Gastroesophageal sphincter (tissue), 4 donors: ENCODE measurements at regions not wholly inside any gene's neighbourhood (a gene's known extent, or its start where the extent isn't known, plus 50 kb on each side); places are given as distances from the start of the nearest gene placed in this dataset.
"Not testable (repeated sequence)": the region's sequence is repeated elsewhere in the genome, so short reads cannot be mapped to it uniquely, and the experiment has no call there.

Source experiments
- ATAC-seq: fragments of 150-250 bp; one replicate; pipeline ENCODE4 v1.9.1; 2016; ENCODE audit warnings: mild to moderate bottlenecking, moderate library complexity
- H3K27ac ChIP-seq, 4 donors: fragments of 200-600 bp; sonication (generic) in 3 of 4; 1 replicate in 3 of 4; 2 replicates in 1 of 4; pipeline ENCODE4 v1.5.1; 2016 to 2019
- H3K27me3 ChIP-seq: fragments of 200-600 bp; sonication (generic); one replicate; pipeline ENCODE4 v1.5.1; 2019
- H3K36me3 ChIP-seq, 2 donors: fragments of 200-600 bp; sonication (generic); one replicate each; pipeline ENCODE4 v1.5.1; 2019; ENCODE audit warnings: control low read depth in 1 of 2
- H3K4me1 ChIP-seq, 3 donors: fragments of 200-600 bp; sonication (generic); 1 replicate in 2 of 3; 2 replicates in 1 of 3; pipeline ENCODE4 v1.5.1; 2016 to 2019; ENCODE audit warnings: control low read depth in 2 of 3
- H3K4me3 ChIP-seq, 2 donors: fragments of 200-600 bp; sonication (generic); one replicate each; pipeline ENCODE4 v1.5.1; 2019; ENCODE audit warnings: mild to moderate bottlenecking in 1 of 2, moderate library complexity in 1 of 2
- H3K9me3 ChIP-seq, 3 donors: fragments of 200-600 bp; sonication (generic); one replicate each; pipeline ENCODE4 v1.5.1; 2017 to 2019; ENCODE audit warnings: control low read depth in 2 of 3
- EP300 ChIP-seq: sonication (generic); formaldehyde crosslinking; IDR thresholded peaks from one replicate; pipeline ENCODE4 v1.6.1; 2017; ENCODE audit warnings: antibody characterized with exemption, mild to moderate bottlenecking
- POLR2A ChIP-seq, 2 donors: fragments of 450-650 bp; IDR thresholded peaks; one replicate each; pipeline ENCODE4 v1.6.1; 2017; ENCODE audit warnings: antibody characterized with exemption in 2 of 2, mild to moderate bottlenecking in 2 of 2, moderate library complexity in 1 of 2
- POLR2AphosphoS5 ChIP-seq: sonication (generic); formaldehyde crosslinking; IDR thresholded peaks from one replicate; pipeline ENCODE4 v1.6.1; 2017; ENCODE audit warnings: antibody characterized with exemption
- WGBS, 2 donors: methylation state at CpG; one replicate each; pipeline ENCODE4 v1.1.5; 2018; ENCODE audit warnings: low coverage in 1 of 2; 5-methylcytosine and 5-hydroxymethylcytosine counted together
- TF ChIP-seq, protein P1 (sequence below), 4 experiments: fragments of 200-600 bp in 2 of 4; fragments of 450-650 bp in 2 of 4; sonication (generic) in 1 of 4; IDR thresholded peaks; one replicate each; pipeline ENCODE4 v1.5.1; 2017 to 2019; ENCODE audit warnings: antibody characterized with exemption in 4 of 4, mild to moderate bottlenecking in 2 of 4, moderate library complexity in 2 of 4

DNA sequence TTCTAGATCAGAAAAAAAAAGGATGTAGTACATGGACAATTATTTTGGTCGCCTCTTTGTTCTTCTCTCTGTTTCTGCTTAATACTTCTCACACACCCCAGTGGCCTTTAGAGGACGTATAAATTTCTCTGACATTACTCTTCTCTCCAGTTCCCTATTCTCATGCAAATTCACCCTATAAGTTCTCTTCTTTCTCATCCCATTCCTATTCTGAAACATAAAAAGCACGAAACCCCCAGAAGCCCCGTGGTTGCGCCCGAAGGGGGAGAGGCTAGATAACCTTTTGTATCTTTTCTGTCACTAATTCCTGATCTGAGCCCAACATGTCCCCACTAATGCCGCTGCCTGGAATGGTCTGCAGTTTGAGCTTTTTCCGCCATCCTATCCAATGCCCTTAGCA is 136.9 kb downstream of the SKIDA1 start:
- no peak overlapping the region for H3K27ac ChIP-seq
- no peaks in the 10 kb centered on the region for H3K27me3 ChIP-seq
- H3K4me3 ChIP-seq = no peak overlapping the region
- H3K36me3 ChIP-seq = no peaks in the 10 kb centered on the region
- H3K9me3 ChIP-seq = no peaks in the 10 kb centered on the region
- WGBS, 2 donors = 79 to 82% methylated on average over 5 to 8 of the region's 8 CpGs
- TF ChIP-seq POLR2A (IDR thresholded peaks at IDR 0.05) = no peak
- TF ChIP-seq, protein P1, sequence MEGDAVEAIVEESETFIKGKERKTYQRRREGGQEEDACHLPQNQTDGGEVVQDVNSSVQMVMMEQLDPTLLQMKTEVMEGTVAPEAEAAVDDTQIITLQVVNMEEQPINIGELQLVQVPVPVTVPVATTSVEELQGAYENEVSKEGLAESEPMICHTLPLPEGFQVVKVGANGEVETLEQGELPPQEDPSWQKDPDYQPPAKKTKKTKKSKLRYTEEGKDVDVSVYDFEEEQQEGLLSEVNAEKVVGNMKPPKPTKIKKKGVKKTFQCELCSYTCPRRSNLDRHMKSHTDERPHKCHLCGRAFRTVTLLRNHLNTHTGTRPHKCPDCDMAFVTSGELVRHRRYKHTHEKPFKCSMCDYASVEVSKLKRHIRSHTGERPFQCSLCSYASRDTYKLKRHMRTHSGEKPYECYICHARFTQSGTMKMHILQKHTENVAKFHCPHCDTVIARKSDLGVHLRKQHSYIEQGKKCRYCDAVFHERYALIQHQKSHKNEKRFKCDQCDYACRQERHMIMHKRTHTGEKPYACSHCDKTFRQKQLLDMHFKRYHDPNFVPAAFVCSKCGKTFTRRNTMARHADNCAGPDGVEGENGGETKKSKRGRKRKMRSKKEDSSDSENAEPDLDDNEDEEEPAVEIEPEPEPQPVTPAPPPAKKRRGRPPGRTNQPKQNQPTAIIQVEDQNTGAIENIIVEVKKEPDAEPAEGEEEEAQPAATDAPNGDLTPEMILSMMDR (IDR thresholded peaks at IDR 0.05) = no peak
- no peak for TF ChIP-seq EP300
- ATAC-seq = no peak
- H3K4me1 ChIP-seq = no peaks in the 10 kb centered on the region

DNA sequence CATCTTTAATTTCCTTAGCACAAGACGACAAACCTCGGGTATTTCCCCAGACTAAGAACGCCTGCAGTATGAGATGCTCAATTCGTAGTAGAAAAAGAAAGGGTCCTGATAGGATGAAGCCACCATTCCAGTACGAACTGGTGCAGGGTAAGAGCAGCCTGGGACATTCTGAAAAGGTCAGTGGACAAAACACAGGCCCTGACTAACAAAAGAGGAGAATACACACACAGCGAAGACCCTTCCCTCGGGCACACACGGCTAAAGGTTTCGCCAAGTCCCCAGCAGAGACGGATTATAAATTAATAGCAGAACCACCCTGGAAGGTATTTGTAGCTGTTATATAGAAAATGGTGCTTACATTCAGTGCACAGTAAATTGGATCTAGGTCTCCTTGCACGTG is 137.6 kb downstream of the SKIDA1 start:
- 80 to 86% methylated on average over 9 to 11 of the region's 11 CpGs for WGBS, 2 donors
- no peaks in the 10 kb centered on the region for H3K4me1 ChIP-seq
- H3K4me3 ChIP-seq = no peak overlapping the region
- no peaks in the 10 kb centered on the region for H3K36me3 ChIP-seq
- no peaks in the 10 kb centered on the region for H3K9me3 ChIP-seq
- no peak for TF ChIP-seq POLR2AphosphoS5
- no peak for TF ChIP-seq POLR2A (IDR thresholded peaks at IDR 0.05)
- TF ChIP-seq, protein P1 (IDR thresholded peaks at IDR 0.05) = no peak
- no peak for TF ChIP-seq EP300
- no peak for ATAC-seq
- H3K27ac ChIP-seq = no peak overlapping the region
- H3K27me3 ChIP-seq = no peaks in the 10 kb centered on the region

DNA sequence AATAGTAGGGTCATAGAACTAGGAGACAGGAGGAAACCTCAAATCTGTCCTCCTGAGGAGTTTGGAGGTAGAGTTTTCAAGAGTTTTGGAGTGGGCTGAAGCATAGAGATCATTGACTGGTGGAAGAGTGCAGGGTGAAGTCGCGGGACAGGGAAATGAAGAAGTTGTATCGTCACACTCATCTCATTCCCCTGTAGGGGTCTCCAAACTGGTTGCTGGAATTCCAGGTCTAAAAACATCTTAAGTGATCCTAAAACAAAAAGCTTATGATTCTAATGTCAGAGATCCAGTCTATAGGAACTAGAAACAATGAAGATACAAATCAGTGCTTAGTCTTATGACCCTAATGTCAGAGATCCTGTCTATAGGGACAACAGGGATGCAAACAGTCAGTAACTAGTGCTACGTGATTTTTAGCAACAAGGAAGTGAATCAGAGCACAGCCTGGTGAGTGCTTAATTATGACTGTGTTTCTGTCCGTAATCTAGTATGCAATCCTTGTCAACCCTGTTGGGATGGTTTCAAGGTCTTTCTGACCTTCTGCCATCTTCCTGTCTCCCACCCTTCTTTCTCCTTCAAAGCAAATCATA is 139.4 kb downstream of the SKIDA1 start:
- TF ChIP-seq EP300 (no peak), POLR2A (IDR thresholded peaks at IDR 0.05) (no peak), POLR2AphosphoS5 (no peak)
- TF ChIP-seq, protein P1 (IDR thresholded peaks at IDR 0.05) = no peak
- WGBS, 2 donors = 81 to 84% methylated on average over 5 of the region's 5 CpGs
- no peaks in the 10 kb centered on the region for H3K4me1 ChIP-seq
- H3K36me3 ChIP-seq = no peaks in the 10 kb centered on the region
- no peak for ATAC-seq
- no peaks in the 10 kb centered on the region for H3K9me3 ChIP-seq
- no peak overlapping the region for H3K27ac ChIP-seq
- no peaks in the 10 kb centered on the region for H3K27me3 ChIP-seq
- no peak overlapping the region for H3K4me3 ChIP-seq

DNA sequence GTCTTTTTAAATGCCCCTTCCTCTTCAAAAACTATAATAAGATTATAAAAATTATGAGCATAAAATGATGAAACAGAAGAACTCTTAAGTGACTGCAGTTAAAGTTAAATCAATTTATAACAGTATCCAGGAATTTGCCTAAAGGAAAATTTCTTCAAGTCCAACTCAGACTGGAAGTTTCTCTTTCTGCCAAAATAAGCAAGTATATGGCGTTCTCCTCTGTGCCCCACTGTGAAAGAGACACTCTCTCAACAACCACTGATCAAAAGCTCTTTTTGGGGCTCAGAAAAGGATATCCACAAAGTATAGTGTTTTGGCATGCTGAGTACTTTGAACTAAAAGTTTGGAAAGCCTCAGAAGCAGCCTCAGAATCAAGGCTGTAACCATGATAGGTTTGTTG is 139.9 kb downstream of the SKIDA1 start:
- WGBS, 2 donors = 70 to 82% methylated on average over 1 of the region's 1 CpG
- H3K36me3 ChIP-seq = no peaks in the 10 kb centered on the region
- H3K27me3 ChIP-seq = no peaks in the 10 kb centered on the region
- H3K27ac ChIP-seq = no peak overlapping the region
- TF ChIP-seq EP300 = no peak
- H3K9me3 ChIP-seq = no peaks in the 10 kb centered on the region
- ATAC-seq = no peak
- H3K4me3 ChIP-seq = no peak overlapping the region
- H3K4me1 ChIP-seq = no peaks in the 10 kb centered on the region

DNA sequence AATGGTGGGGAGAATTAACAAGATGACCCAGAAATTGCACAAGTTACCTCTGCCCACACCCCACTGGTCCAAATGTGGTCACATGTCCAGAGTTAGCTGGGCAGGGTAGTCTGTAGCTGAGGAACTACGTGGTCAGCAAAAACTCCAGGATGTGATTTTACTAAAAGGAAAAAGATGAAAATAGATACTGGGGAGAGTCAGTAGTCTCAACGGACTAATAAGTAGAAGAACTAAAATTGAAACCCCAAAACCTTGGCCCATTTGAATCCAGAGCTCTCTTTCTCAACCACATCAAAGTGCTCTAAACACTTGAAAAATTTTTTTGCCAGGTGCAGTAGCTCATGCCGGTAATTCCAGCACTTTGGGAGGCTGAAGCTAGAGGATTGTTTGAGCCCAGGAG is 146.3 kb downstream of the SKIDA1 start:
- 67 to 71% methylated on average over 3 of the region's 3 CpGs for WGBS, 2 donors
- H3K36me3 ChIP-seq = no peaks in the 10 kb centered on the region
- H3K4me3 ChIP-seq = no peak overlapping the region
- ATAC-seq = no peak
- H3K9me3 ChIP-seq = no peaks in the 10 kb centered on the region
- H3K27me3 ChIP-seq = no peaks in the 10 kb centered on the region
- H3K4me1 ChIP-seq = no peaks in the 10 kb centered on the region
- no peak for TF ChIP-seq POLR2AphosphoS5
- no peak for TF ChIP-seq EP300
- TF ChIP-seq, protein P1 (IDR thresholded peaks at IDR 0.05) = no peak
- TF ChIP-seq POLR2A (IDR thresholded peaks at IDR 0.05) = no peak
- no peak overlapping the region for H3K27ac ChIP-seq

DNA sequence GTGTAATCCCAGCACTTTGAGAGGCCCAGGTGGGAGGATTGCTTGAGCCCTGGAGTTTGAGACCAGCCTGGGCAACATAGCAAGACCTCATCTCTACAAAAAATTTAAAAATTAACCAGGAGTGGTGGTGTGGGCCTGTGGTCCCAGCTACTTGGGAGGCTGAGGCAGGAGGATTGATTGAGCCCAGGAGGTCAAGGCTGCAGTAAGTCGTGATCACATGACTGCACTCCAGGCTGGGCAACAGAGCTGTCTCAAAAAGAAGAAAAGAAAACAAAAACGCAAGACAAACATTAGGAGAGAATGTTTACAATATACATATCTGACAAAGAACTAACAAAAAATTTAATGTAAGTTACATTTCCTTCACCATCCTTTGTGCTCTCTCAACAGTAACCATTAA is 150.2 kb downstream of the SKIDA1 start:
- H3K27me3 ChIP-seq, H3K4me3 ChIP-seq, H3K9me3 ChIP-seq, H3K27ac ChIP-seq, ATAC-seq, H3K36me3 ChIP-seq: not testable (repeated sequence)
- 71 to 94% methylated on average over 2 of the region's 2 CpGs for WGBS, 2 donors
- peaks cover 0 to 12% (median 4%) of the 10 kb centered on the region in 3 donors for H3K4me1 ChIP-seq

DNA sequence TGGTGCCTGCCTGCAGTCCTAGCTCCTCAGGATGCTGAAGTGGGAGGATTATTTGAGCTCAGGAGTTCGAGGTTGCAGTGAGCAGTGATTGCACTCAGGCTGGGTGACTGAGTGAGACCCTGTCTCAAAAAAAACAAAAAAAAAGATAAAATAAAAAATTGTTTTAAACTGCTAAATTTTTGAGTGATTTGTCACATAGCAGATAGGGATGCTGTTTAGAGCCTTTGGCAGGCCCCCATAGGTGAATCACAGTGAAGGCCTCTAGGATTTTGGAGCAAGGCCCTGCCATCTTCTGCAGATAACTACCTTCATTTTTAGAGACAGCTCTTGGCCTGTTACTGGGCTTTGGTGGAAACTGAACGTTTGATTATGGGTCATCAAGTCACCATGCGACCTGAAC is 151.6 kb downstream of the SKIDA1 start:
- peaks cover 0 to 12% (median 4%) of the 10 kb centered on the region in 3 donors for H3K4me1 ChIP-seq
- not testable (repeated sequence) for H3K36me3 ChIP-seq, ATAC-seq, H3K9me3 ChIP-seq, H3K4me3 ChIP-seq, H3K27me3 ChIP-seq, H3K27ac ChIP-seq
- WGBS, 2 donors = 67% methylated on average over 1 of the region's 3 CpGs; no CpG with 5 or more reads in 1 of the 2 donors
